ENCODE measurements at regions not wholly inside any gene's neighbourhood (a gene's known extent, or its start where the extent isn't known, plus 50 kb on each side); places are given as distances from the start of the nearest gene placed in this dataset.

DNA sequence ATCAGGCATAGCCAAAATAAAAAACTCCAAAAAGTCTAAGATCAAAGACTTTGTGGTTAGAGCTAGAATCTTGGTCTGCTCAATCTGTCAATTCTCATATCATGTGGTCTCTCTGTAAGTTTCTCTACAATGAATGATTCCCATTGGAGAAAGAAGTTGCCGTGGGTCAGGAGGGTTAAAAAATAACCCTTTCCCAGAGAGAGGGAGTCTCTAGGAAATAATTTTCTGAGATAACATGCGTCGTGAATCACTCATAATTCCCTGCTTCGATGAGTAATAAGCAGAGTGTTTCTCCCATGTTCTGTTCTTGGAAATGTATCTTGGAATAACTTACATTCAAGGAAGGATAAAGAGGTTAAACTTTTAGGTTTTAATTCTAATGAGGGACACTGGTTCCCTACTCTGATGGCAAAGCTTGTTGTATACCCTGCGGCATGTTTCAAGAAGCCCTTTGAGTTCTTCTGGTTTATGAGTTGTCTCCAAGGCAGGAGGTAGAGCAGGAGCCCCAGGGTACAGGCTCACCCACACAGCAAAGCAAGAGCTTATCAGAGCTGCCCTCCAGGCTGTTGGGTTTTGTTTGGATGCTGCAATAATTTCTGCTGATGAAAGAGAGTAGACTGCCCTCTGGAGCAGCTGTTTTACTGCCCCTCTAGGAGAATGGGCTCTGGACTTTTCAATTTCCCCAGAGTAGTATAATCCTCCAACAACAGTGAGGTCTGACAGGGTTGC, 599.1 kb downstream of the QKI start:
- in situ Hi-C loops (cut with MboI; ENCODE audit: low sequenced_read_pairs in 4 of 4): no loop called here
- no peak overlapping the region for H3K27ac ChIP-seq
- intact Hi-C loops (cut with DNase I; ENCODE audit: low total_unique reads): no loop called here
- H3K4me1 ChIP-seq: peaks cover 12 to 15% of the 10 kb centered on the region in 2 donors
- H3K4me3 ChIP-seq: no peak overlapping the region
- ATAC-seq: peak in 1 of 2 donors; percentile 25
- H3K36me3 ChIP-seq: no peaks in the 10 kb centered on the region
- no peak for DNase-seq
- TF ChIP-seq POLR2A (IDR thresholded peaks at IDR 0.05): no peak
- TF ChIP-seq, protein P1, sequence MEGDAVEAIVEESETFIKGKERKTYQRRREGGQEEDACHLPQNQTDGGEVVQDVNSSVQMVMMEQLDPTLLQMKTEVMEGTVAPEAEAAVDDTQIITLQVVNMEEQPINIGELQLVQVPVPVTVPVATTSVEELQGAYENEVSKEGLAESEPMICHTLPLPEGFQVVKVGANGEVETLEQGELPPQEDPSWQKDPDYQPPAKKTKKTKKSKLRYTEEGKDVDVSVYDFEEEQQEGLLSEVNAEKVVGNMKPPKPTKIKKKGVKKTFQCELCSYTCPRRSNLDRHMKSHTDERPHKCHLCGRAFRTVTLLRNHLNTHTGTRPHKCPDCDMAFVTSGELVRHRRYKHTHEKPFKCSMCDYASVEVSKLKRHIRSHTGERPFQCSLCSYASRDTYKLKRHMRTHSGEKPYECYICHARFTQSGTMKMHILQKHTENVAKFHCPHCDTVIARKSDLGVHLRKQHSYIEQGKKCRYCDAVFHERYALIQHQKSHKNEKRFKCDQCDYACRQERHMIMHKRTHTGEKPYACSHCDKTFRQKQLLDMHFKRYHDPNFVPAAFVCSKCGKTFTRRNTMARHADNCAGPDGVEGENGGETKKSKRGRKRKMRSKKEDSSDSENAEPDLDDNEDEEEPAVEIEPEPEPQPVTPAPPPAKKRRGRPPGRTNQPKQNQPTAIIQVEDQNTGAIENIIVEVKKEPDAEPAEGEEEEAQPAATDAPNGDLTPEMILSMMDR (IDR thresholded peaks at IDR 0.05 in 4 of 5, conservative IDR thresholded peaks at IDR 0.05 in 1 of 5): no peak
- H3K9me3 ChIP-seq: no peaks in the 10 kb centered on the region
- no peaks in the 10 kb centered on the region for H3K27me3 ChIP-seq

- H3K4me1 ChIP-seq: peaks cover 12 to 26% of the 10 kb centered on the region in 2 donors
- no peak for ATAC-seq
- H3K27ac ChIP-seq: no peak overlapping the region
Measured at GRCh38 chr6:164011321-164011720, 596.8 kb downstream of the QKI start.

DNA sequence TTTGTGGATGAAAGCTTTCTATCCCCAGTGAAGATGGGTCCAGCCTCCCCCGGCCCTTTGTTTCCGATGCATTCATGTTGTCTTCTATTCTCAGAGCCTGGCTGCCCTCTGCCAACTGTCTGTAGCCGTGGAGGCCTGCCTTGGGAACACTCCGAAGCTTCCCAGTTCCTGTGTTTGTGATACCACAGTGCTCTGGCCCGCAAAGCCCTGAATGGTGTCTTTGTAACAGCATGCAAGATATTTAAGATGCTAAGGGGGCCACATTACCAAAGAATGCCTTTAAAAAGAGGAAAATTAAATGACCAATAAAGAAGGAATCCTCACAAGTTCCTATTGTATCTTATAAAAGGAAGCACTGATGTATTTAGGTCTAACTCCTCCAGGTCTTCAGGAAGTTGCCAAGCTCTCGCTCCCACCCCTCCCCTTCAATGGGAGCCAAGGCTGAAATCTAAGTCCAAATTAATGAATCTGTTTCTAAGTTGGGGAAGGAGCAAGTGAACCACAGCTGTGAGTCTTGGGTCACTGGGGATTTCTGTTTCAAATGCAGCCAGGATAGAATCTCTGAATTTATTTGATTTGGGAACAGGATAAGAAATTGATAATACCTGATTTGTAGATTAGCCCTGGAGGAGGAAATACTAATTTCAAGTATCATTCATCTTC, 596.1 kb downstream of the QKI start:
- intact Hi-C loops (cut with DNase I; ENCODE audit: low total_unique reads): no loop called here
- H3K27ac ChIP-seq: peak overlapping the region; percentile 8 to 59 (median 30)

More at GRCh38 chr6:164011321-164011720, 596.8 kb downstream of the QKI start:
- TF ChIP-seq POLR2A (IDR thresholded peaks at IDR 0.05): no peak
- TF ChIP-seq, protein P1 (IDR thresholded peaks at IDR 0.05 in 4 of 5, conservative IDR thresholded peaks at IDR 0.05 in 1 of 5): no peak
- H3K4me3 ChIP-seq: no peak overlapping the region
- H3K27me3 ChIP-seq: no peaks in the 10 kb centered on the region
- no peak for DNase-seq
- in situ Hi-C loops (cut with MboI; ENCODE audit: low sequenced_read_pairs in 4 of 4) (no loop called here), intact Hi-C loops (cut with DNase I; ENCODE audit: low total_unique reads) (no loop called here)
- no peaks in the 10 kb centered on the region for H3K36me3 ChIP-seq
- no peaks in the 10 kb centered on the region for H3K9me3 ChIP-seq

DNA sequence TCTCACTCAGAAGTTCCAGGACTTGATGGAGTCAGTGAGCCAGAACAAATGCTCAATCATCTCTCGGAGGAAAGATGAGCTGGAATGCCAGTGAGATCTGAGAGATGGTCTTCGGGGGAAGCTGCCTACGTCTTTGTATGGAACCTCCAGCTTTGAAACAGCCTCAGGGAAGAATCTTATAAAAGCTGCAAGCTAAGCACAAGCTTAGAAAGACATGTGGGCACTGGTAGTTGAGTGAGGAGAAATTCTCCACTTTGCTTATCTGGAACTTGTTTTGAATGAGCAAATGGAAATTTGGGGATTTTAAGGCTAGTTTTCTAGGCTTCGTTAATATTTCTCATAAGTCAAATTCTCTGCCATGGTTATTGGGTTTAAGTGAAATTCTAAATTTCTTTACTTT, 594.4 kb downstream of the QKI start:
- no peak for ATAC-seq
- Histone ChIP-seq H3K4me1 (peaks cover 7 to 23% of the 10 kb centered on the region in 2 donors), H3K36me3 (no peaks in the 10 kb centered on the region), H3K4me3 (no peak overlapping the region), H3K9me3 (no peaks in the 10 kb centered on the region), H3K27me3 (no peaks in the 10 kb centered on the region), H3K27ac (no peak overlapping the region)
- DNase-seq: no peak
- in situ Hi-C loops (cut with MboI; ENCODE audit: low sequenced_read_pairs in 4 of 4): no loop called here
- TF ChIP-seq, protein P1 (IDR thresholded peaks at IDR 0.05 in 4 of 5, conservative IDR thresholded peaks at IDR 0.05 in 1 of 5): no peak
- no peak for TF ChIP-seq POLR2A (IDR thresholded peaks at IDR 0.05)
- intact Hi-C loops (cut with DNase I; ENCODE audit: low total_unique reads): loop anchor here (2.0 kb wide), 1 partner anchor 44 kb away; no protein-coding TSS in a partner anchor

More for the DNA sequence above, 596.1 kb downstream of the QKI start:
- ATAC-seq (peak; percentile 21 to 24), DNase-seq (peak in 1 of 2 donors; percentile 27)
- Histone ChIP-seq H3K36me3 (no peaks in the 10 kb centered on the region), H3K4me3 (no peak overlapping the region), H3K4me1 (peaks cover 12 to 26% of the 10 kb centered on the region in 2 donors), H3K27me3 (no peaks in the 10 kb centered on the region), H3K9me3 (no peaks in the 10 kb centered on the region)
- no peak for TF ChIP-seq POLR2A (IDR thresholded peaks at IDR 0.05)
- TF ChIP-seq, protein P1 (IDR thresholded peaks at IDR 0.05 in 4 of 5, conservative IDR thresholded peaks at IDR 0.05 in 1 of 5): no peak
- in situ Hi-C loops (cut with MboI; ENCODE audit: low sequenced_read_pairs in 4 of 4): no loop called here

All from gastrocnemius medialis (tissue), 4 donors.